SK-N-SH (cell line): ENCODE measurements at regions not wholly inside any gene's neighbourhood (a gene's known extent, or its start where the extent isn't known, plus 50 kb on each side); places are given as distances from the start of the nearest gene placed in this dataset.
"Not testable (repeated sequence)": the region's sequence is repeated elsewhere in the genome, so short reads cannot be mapped to it uniquely, and the experiment has no call there.

Experiments used
- CTCF ChIA-PET: fragments of 300-600, 350-600 bp; formaldehyde crosslinking; extraction: SDS; loops from one replicate; lab custom pipeline; 2021; lab: Yijun Ruan, JAX
- POLR2A ChIA-PET: fragments of 350-600 bp; sonication (Branson Sonifier 250); formaldehyde crosslinking; extraction: SDS; loops from one replicate; lab custom pipeline; 2020; ENCODE audit warnings: antibody characterized with exemption, inconsistent platforms; lab: Yijun Ruan, JAX
- DNase-seq: peaks from one replicate; pipeline ENCODE4 v3.0.0; 2012
- H2AFZ ChIP-seq: fragments of 200-600 bp; sonication (generic); 2 replicates; pipeline ENCODE4 v1.8.1; 2016; ENCODE audit warnings: antibody characterized with exemption, mild to moderate bottlenecking, low read depth
- H3F3A ChIP-seq: fragments of 200-600 bp; sonication (generic); replicated peaks from 2 replicates; pipeline ENCODE3; 2016; ENCODE audit warnings: antibody characterized with exemption, mild to moderate bottlenecking; ENCODE audit not compliant: insufficient read depth
- H3K27ac ChIP-seq, 2 experiments: fragments of 200-500 bp in 1 of 2; fragments of 200-600 bp in 1 of 2; sonication (Bioruptor generic) in 1 of 2; sonication (generic), shearing (Covaris generic) in 1 of 2; 2 replicates each; pipeline versions ENCODE4 v1.5.1 to v1.6.1; 2014 to 2016; ENCODE audit warnings: low read depth in 2 of 2, inconsistent platforms in 1 of 2, low read length in 1 of 2, mild to moderate bottlenecking in 1 of 2, mixed read lengths in 1 of 2
- H3K27me3 ChIP-seq: fragments of 200-600 bp; sonication (generic), shearing (Covaris generic); 2 replicates; pipeline ENCODE4 v1.6.1; 2016; ENCODE audit warnings: mixed run types; ENCODE audit not compliant: insufficient read depth
- H3K36me3 ChIP-seq, 2 experiments: fragments of 200-500 bp in 1 of 2; fragments of 200-600 bp in 1 of 2; sonication (Bioruptor generic) in 1 of 2; sonication (generic) in 1 of 2; replicated peaks in 1 of 2; 2 replicates each; pipeline versions ENCODE3 to v1.5.1; 2014 to 2016; ENCODE audit warnings: low read length in 1 of 2, mild to moderate bottlenecking in 1 of 2; ENCODE audit not compliant: insufficient read depth in 2 of 2, control insufficient read depth in 1 of 2
- H3K4me1 ChIP-seq, 2 experiments: fragments of 200-500 bp in 1 of 2; fragments of 200-600 bp in 1 of 2; sonication (Bioruptor generic) in 1 of 2; sonication (generic), shearing (Covaris generic) in 1 of 2; 2 replicates each; pipeline versions ENCODE4 v1.5.1 to v1.6.1; 2014 to 2016; ENCODE audit warnings: low read depth in 1 of 2, low read length in 1 of 2, mixed run types in 1 of 2; ENCODE audit not compliant: insufficient read depth in 2 of 2, control insufficient read depth in 1 of 2
- H3K4me2 ChIP-seq: fragments of 200-600 bp; sonication (generic), shearing (Covaris generic); 2 replicates; pipeline ENCODE4 v1.6.1; 2017; ENCODE audit warnings: mixed run types
- H3K4me3 ChIP-seq, 2 experiments: fragments of 200-500 bp in 1 of 2; fragments of 200-600 bp in 1 of 2; sonication (Bioruptor generic) in 1 of 2; sonication (generic), shearing (Covaris generic) in 1 of 2; 2 replicates each; pipeline versions ENCODE4 v1.5.1 to v1.8.1; 2014 to 2016; ENCODE audit warnings: low read depth in 2 of 2, inconsistent platforms in 1 of 2, low read length in 1 of 2, mild to moderate bottlenecking in 1 of 2, mixed read lengths in 1 of 2, moderate library complexity in 1 of 2
- H3K79me2 ChIP-seq: fragments of 200-600 bp; sonication (generic); 2 replicates; pipeline ENCODE4 v1.8.1; 2017; ENCODE audit warnings: mild to moderate bottlenecking; ENCODE audit not compliant: insufficient read depth
- H3K9ac ChIP-seq: fragments of 200-600 bp; sonication (generic); 2 replicates; pipeline ENCODE4 v1.6.1; 2017; ENCODE audit warnings: mixed run types
- H3K9me2 ChIP-seq: fragments of 200-600 bp; sonication (generic); 2 replicates; pipeline ENCODE4 v1.6.1; 2017; ENCODE audit warnings: mixed run types
- H3K9me3 ChIP-seq: fragments of 200-600 bp; sonication (generic); 2 replicates; pipeline ENCODE4 v1.6.1; 2017; ENCODE audit warnings: mixed run types, mild to moderate bottlenecking, moderate library complexity
- H4K20me1 ChIP-seq: fragments of 200-600 bp; sonication (generic); 2 replicates; pipeline ENCODE4 v1.6.1; 2017; ENCODE audit warnings: mild to moderate bottlenecking, mixed run types; ENCODE audit not compliant: insufficient read depth
- ELF1 ChIP-seq: IDR thresholded peaks from 2 replicates; pipeline ENCODE4 v1.4.0; 2012
- FOSL2 ChIP-seq: IDR thresholded peaks from 2 replicates; pipeline ENCODE4 v1.4.0; 2012; ENCODE audit warnings: low read depth, mild to moderate bottlenecking, moderate library complexity, borderline replicate concordance
- FOXJ3 ChIP-seq: sonication (generic); formaldehyde crosslinking; IDR thresholded peaks from 2 replicates; pipeline ENCODE4 v1.5.1; 2020; ENCODE audit warnings: mild to moderate bottlenecking, missing genetic modification reagents
- JUND ChIP-seq: IDR thresholded peaks from 2 replicates; pipeline ENCODE4 v1.4.0; 2012
- MEF2A ChIP-seq: IDR thresholded peaks from 2 replicates; pipeline ENCODE4 v1.4.0; 2012; ENCODE audit warnings: low read depth, borderline replicate concordance
- MXI1 ChIP-seq: IDR thresholded peaks from 2 replicates; pipeline ENCODE4 v1.6.1; 2012; ENCODE audit warnings: mild to moderate bottlenecking, low read depth, low read length, improper control_type of control experiment
- NFIC ChIP-seq: IDR thresholded peaks from 2 replicates; pipeline ENCODE4 v1.4.0; 2012; ENCODE audit warnings: borderline replicate concordance
- RCOR1 ChIP-seq: fragments of 150-350 bp; IDR thresholded peaks from 2 replicates; pipeline ENCODE4 v1.6.1; 2017; ENCODE audit warnings: antibody characterized with exemption, low read length
- RFX5 ChIP-seq: IDR thresholded peaks from 2 replicates; pipeline ENCODE4 v1.6.1; 2012; ENCODE audit warnings: mild to moderate bottlenecking, improper control_type of control experiment, low read length
- SMC3 ChIP-seq: IDR thresholded peaks from 2 replicates; pipeline ENCODE4 v1.6.1; 2012; ENCODE audit warnings: low read depth, low read length, improper control_type of control experiment
- TAF1 ChIP-seq: IDR thresholded peaks from 2 replicates; pipeline ENCODE4 v1.6.1; 2012; ENCODE audit warnings: low read depth, mild to moderate bottlenecking, low read length, moderate library complexity, borderline replicate concordance
- USF2 ChIP-seq: fragments of 150-350 bp; IDR thresholded peaks from 2 replicates; pipeline ENCODE4 v1.6.1; 2017; ENCODE audit warnings: antibody characterized with exemption, low read length, low read depth, borderline replicate concordance
- WGBS: methylation state at CpG from one replicate; pipeline ENCODE4 v1.1.6; 2017; ENCODE audit warnings: low lambda C conversion rate; 5-methylcytosine and 5-hydroxymethylcytosine counted together
- TF ChIP-seq, protein P1 (sequence below): IDR thresholded peaks from 2 replicates; pipeline ENCODE4 v1.4.0; 2012; ENCODE audit warnings: low read depth, borderline replicate concordance
- TF ChIP-seq, protein P2 (sequence below): IDR thresholded peaks from 2 replicates; pipeline ENCODE4 v1.4.0; 2012; ENCODE audit warnings: low read depth
- TF ChIP-seq, protein P3 (sequence below): fragments of 150-350 bp; IDR thresholded peaks from 2 replicates; pipeline ENCODE4 v1.6.1; 2016; ENCODE audit warnings: mild to moderate bottlenecking, low read depth, low read length

GRCh38 chr6:27742833-27743573, 169.2 kb downstream of the OR2B2 start (continued):
- TF ChIP-seq, protein P1, sequence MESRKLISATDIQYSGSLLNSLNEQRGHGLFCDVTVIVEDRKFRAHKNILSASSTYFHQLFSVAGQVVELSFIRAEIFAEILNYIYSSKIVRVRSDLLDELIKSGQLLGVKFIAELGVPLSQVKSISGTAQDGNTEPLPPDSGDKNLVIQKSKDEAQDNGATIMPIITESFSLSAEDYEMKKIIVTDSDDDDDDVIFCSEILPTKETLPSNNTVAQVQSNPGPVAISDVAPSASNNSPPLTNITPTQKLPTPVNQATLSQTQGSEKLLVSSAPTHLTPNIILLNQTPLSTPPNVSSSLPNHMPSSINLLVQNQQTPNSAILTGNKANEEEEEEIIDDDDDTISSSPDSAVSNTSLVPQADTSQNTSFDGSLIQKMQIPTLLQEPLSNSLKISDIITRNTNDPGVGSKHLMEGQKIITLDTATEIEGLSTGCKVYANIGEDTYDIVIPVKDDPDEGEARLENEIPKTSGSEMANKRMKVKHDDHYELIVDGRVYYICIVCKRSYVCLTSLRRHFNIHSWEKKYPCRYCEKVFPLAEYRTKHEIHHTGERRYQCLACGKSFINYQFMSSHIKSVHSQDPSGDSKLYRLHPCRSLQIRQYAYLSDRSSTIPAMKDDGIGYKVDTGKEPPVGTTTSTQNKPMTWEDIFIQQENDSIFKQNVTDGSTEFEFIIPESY, result no peak
- TF ChIP-seq RCOR1, result no peak
- TF ChIP-seq MEF2A, result no peak
- no peak for TF ChIP-seq SMC3
- TF ChIP-seq RFX5, result no peak
- no peak for TF ChIP-seq JUND
- no peak for TF ChIP-seq MXI1

- H3K4me2 ChIP-seq, H3K27ac ChIP-seq, H3K4me1 ChIP-seq, H3K9ac ChIP-seq, H3K9me2 ChIP-seq, H2AFZ ChIP-seq, DNase-seq, H3K36me3 ChIP-seq, H3K79me2 ChIP-seq, H3K4me3 ChIP-seq, POLR2A ChIA-PET, H3F3A ChIP-seq, H3K9me3 ChIP-seq, H4K20me1 ChIP-seq, H3K27me3 ChIP-seq: not testable (repeated sequence)
- CTCF ChIA-PET, result interaction anchor here (1.4 kb wide), 1 partner anchor 12 kb away, joined by 7 read pairs; no protein-coding TSS in a partner anchor
- WGBS, result 65% methylated on average over 8 of the region's 8 CpGs
These were observed 172.3 kb downstream of the OR2B2 start for GRCh38 chr6:27739902-27740301.

DNA sequence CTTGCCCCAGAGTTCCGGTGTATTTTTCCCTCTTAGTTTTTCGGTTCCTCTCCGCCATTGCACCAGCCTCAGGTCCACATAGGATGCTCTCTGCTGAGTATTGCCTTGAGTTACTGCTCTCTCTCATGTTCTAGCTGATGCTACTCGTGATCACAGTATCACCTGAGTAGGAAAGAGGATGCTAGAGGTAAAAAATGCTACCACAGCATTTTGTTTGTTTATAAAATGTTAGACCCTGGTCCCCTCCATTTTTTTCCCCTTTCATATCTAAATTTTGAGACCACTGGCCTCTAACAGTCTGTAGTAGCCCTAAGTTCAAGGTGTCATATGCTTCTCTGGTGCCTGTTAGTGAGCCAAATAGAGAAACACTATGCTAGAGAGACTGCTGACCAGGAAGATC, 175.5 kb downstream of the OR2B2 start:
- DNase-seq, result no peak
- POLR2A ChIA-PET, result no interaction called here
- H4K20me1 ChIP-seq, result no peaks in the 10 kb centered on the region
- no peaks in the 10 kb centered on the region for H3F3A ChIP-seq
- H3K9me3 ChIP-seq, result no peaks in the 10 kb centered on the region
- H3K4me2 ChIP-seq, result no peak overlapping the region
- CTCF ChIA-PET, result no interaction called here
- H3K27ac ChIP-seq, result no peak overlapping the region
- H2AFZ ChIP-seq, result no peak overlapping the region
- no peaks in the 10 kb centered on the region for H3K4me1 ChIP-seq
- H3K9me2 ChIP-seq, result no peaks in the 10 kb centered on the region
- TF ChIP-seq, protein P2, sequence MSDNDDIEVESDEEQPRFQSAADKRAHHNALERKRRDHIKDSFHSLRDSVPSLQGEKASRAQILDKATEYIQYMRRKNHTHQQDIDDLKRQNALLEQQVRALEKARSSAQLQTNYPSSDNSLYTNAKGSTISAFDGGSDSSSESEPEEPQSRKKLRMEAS, result no peak
- TF ChIP-seq USF2 (no peak), TAF1 (no peak), ELF1 (no peak), RCOR1 (no peak), MXI1 (no peak), FOSL2 (no peak), FOXJ3 (no peak), NFIC (no peak)
- TF ChIP-seq, protein P3, sequence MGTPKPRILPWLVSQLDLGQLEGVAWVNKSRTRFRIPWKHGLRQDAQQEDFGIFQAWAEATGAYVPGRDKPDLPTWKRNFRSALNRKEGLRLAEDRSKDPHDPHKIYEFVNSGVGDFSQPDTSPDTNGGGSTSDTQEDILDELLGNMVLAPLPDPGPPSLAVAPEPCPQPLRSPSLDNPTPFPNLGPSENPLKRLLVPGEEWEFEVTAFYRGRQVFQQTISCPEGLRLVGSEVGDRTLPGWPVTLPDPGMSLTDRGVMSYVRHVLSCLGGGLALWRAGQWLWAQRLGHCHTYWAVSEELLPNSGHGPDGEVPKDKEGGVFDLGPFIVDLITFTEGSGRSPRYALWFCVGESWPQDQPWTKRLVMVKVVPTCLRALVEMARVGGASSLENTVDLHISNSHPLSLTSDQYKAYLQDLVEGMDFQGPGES, result no peak
- TF ChIP-seq, all 33 proteins: peak for 0
- Histone ChIP-seq H3K4me3 (no peak overlapping the region), H3K9ac (no peak overlapping the region), H3K36me3 (no peaks in the 10 kb centered on the region), H3K79me2 (no peaks in the 10 kb centered on the region), H3K27me3 (no peaks in the 10 kb centered on the region; the same call in none of the 2 replicates)
- WGBS, result 77% methylated on average over 4 of the region's 4 CpGs
